OCI-LY3 (cell line): ENCODE measurements at regions not wholly inside any gene's neighbourhood (a gene's known extent, or its start where the extent isn't known, plus 50 kb on each side); places are given as distances from the start of the nearest gene placed in this dataset.

Experiments
- H2AFZ ChIP-seq: fragments of 200-600, 300-600 bp; shearing (Covaris generic); 2 replicates; pipeline ENCODE4 v1.6.0; 2014; ENCODE audit warnings: antibody characterized with exemption, low read depth, low read length
- H3K27ac ChIP-seq: fragments of 200-600, 300-600 bp; sonication (generic); 2 replicates; pipeline ENCODE4 v1.5.1; 2014; ENCODE audit warnings: mild to moderate bottlenecking, low read length, moderate library complexity, mixed read lengths
- H3K27me3 ChIP-seq: fragments of 200-600, 300-600 bp; sonication (generic); 2 replicates; pipeline ENCODE4 v1.6.1; 2014; ENCODE audit warnings: low read depth, low read length, mixed read lengths
- H3K36me3 ChIP-seq: fragments of 200-600, 300-600 bp; sonication (generic); replicated peaks from 2 replicates; pipeline ENCODE3; 2014; ENCODE audit warnings: low read depth, low read length, mixed read lengths
- H3K4me1 ChIP-seq: fragments of 300-600, 200-600 bp; sonication (generic); 2 replicates; pipeline ENCODE4 v1.6.1; 2014; ENCODE audit warnings: low read length, mixed read lengths
- H3K4me2 ChIP-seq: fragments of 200-600, 300-600 bp; sonication (generic); 2 replicates; pipeline ENCODE4 v1.6.1; 2014; ENCODE audit warnings: low read length, mixed read lengths
- H3K4me3 ChIP-seq: fragments of 300-600, 200-600 bp; sonication (generic); 2 replicates; pipeline ENCODE4 v1.5.1; 2014; ENCODE audit warnings: antibody characterized with exemption, mild to moderate bottlenecking, low read length, moderate library complexity
- H3K79me2 ChIP-seq: fragments of 300-600, 200-600 bp; shearing (Covaris generic); 2 replicates; pipeline ENCODE4 v1.6.1; 2014; ENCODE audit warnings: mild to moderate bottlenecking, low read length, mixed read lengths
- H3K9ac ChIP-seq: fragments of 300-600, 200-600 bp; shearing (Covaris generic); 2 replicates; pipeline ENCODE4 v1.6.0; 2014; ENCODE audit warnings: mild to moderate bottlenecking, low read length, moderate library complexity
- H3K9me3 ChIP-seq: fragments of 200-600, 300-600 bp; shearing (Covaris generic); 2 replicates; pipeline ENCODE4 v1.6.1; 2014; ENCODE audit warnings: low read length, mixed read lengths; ENCODE audit not compliant: insufficient read depth
- H4K20me1 ChIP-seq: fragments of 200-600, 300-600 bp; sonication (generic); 2 replicates; pipeline ENCODE4 v1.6.1; 2016; ENCODE audit warnings: low read length, mixed read lengths; ENCODE audit not compliant: insufficient read depth
- EZH2phosphoT487 ChIP-seq: fragments of 200-600 bp; shearing (Covaris generic); IDR thresholded peaks from 2 replicates; pipeline ENCODE4 v1.6.1; 2018; ENCODE audit warnings: antibody characterized with exemption, mixed run types, low read depth
- TF ChIP-seq, protein P1 (sequence below): fragments of 200-600, 300-600 bp; sonication (generic); IDR thresholded peaks from 2 replicates; pipeline ENCODE4 v1.5.1; 2014; ENCODE audit warnings: antibody characterized with exemption, low read length, low read depth

DNA sequence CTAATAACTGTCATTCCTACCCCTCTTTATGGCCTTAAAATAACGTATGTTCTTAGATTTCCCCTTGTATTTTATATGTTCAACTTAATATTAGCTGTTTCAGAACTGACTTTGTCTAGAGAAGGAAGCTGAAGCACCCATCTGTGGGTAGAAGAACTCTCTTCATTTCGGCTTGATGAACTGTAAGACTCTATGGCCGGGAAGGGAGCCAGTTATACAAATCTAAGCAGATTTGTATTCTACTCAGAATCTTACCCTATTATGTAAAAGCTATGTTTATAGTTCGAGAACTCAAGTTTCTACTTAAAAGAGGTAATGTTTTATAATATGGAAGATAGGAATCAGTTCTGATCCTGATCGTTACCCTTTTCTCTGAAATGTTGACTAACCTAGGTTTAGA lies 390.9 kb upstream of the PRICKLE1 start:
- Histone ChIP-seq H3K4me3 (no peak overlapping the region), H3K27ac (no peak overlapping the region), H3K36me3 (no peaks in the 10 kb centered on the region), H4K20me1 (no peaks in the 10 kb centered on the region), H2AFZ (no peak overlapping the region), H3K79me2 (no peaks in the 10 kb centered on the region), H3K4me2 (no peak overlapping the region), H3K9ac (no peak overlapping the region), H3K9me3 (no peaks in the 10 kb centered on the region), H3K4me1 (peaks cover 3% of the 10 kb centered on the region; the same call in 1 of the 2 replicates), H3K27me3 (no peaks in the 10 kb centered on the region)
- TF ChIP-seq, protein P1, sequence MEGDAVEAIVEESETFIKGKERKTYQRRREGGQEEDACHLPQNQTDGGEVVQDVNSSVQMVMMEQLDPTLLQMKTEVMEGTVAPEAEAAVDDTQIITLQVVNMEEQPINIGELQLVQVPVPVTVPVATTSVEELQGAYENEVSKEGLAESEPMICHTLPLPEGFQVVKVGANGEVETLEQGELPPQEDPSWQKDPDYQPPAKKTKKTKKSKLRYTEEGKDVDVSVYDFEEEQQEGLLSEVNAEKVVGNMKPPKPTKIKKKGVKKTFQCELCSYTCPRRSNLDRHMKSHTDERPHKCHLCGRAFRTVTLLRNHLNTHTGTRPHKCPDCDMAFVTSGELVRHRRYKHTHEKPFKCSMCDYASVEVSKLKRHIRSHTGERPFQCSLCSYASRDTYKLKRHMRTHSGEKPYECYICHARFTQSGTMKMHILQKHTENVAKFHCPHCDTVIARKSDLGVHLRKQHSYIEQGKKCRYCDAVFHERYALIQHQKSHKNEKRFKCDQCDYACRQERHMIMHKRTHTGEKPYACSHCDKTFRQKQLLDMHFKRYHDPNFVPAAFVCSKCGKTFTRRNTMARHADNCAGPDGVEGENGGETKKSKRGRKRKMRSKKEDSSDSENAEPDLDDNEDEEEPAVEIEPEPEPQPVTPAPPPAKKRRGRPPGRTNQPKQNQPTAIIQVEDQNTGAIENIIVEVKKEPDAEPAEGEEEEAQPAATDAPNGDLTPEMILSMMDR, result no peak
- no peak for TF ChIP-seq EZH2phosphoT487

DNA sequence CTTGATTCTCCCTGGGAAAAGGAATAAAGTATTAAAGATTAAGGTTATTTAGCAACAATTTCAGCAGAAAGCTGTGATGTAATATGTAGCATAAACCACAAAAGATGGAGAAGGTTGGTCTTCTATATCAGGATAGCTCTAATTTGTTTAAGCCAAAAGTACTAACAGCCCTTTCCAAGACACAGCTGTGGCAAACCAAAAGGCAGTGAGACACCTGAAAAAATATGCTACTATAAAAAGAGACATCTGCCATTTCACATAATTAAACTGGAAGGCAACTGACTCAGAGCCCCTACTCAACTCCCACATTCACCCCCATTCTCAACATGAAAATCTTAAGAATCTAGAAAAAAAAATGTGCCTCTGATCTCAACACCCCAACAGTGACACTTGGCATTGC lies 390.2 kb upstream of the PRICKLE1 start:
- Histone ChIP-seq H3K4me1 (peaks cover 3% of the 10 kb centered on the region; the same call in 1 of the 2 replicates), H4K20me1 (no peaks in the 10 kb centered on the region), H3K36me3 (no peaks in the 10 kb centered on the region), H2AFZ (no peak overlapping the region), H3K4me2 (no peak overlapping the region), H3K9ac (no peak overlapping the region), H3K27me3 (no peaks in the 10 kb centered on the region), H3K79me2 (no peaks in the 10 kb centered on the region), H3K9me3 (no peaks in the 10 kb centered on the region), H3K4me3 (no peak overlapping the region), H3K27ac (no peak overlapping the region)
- TF ChIP-seq, protein P1, result no peak
- no peak for TF ChIP-seq EZH2phosphoT487

DNA sequence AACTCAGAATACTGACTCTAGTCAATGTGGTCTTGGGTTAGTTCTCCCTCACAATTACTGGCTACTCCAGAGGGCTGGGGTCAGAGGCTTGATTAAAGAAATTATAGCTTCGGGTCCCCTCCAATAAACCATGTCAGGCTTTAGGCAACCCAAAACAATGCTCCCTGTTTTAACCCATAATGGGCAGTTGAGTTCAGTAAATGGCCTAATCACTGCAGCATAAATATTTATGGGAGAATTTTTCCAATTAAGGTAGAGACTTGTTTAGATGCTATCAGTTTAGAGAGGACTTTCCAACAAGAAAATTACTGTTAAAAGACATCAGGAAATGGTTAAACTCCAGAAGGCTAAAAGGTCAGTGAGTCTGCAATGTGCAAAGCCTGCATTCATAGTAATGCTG lies 389.2 kb upstream of the PRICKLE1 start:
- no peak overlapping the region for H3K4me3 ChIP-seq
- TF ChIP-seq EZH2phosphoT487, result no peak
- TF ChIP-seq, protein P1, result no peak
- no peaks in the 10 kb centered on the region for H4K20me1 ChIP-seq
- peaks cover 3% of the 10 kb centered on the region; the same call in 1 of the 2 replicates for H3K4me1 ChIP-seq
- H2AFZ ChIP-seq, result no peak overlapping the region
- H3K27ac ChIP-seq, result no peak overlapping the region
- H3K36me3 ChIP-seq, result no peaks in the 10 kb centered on the region
- no peaks in the 10 kb centered on the region for H3K27me3 ChIP-seq
- no peak overlapping the region for H3K9ac ChIP-seq
- H3K9me3 ChIP-seq, result no peaks in the 10 kb centered on the region
- H3K79me2 ChIP-seq, result no peaks in the 10 kb centered on the region
- H3K4me2 ChIP-seq, result no peak overlapping the region

DNA sequence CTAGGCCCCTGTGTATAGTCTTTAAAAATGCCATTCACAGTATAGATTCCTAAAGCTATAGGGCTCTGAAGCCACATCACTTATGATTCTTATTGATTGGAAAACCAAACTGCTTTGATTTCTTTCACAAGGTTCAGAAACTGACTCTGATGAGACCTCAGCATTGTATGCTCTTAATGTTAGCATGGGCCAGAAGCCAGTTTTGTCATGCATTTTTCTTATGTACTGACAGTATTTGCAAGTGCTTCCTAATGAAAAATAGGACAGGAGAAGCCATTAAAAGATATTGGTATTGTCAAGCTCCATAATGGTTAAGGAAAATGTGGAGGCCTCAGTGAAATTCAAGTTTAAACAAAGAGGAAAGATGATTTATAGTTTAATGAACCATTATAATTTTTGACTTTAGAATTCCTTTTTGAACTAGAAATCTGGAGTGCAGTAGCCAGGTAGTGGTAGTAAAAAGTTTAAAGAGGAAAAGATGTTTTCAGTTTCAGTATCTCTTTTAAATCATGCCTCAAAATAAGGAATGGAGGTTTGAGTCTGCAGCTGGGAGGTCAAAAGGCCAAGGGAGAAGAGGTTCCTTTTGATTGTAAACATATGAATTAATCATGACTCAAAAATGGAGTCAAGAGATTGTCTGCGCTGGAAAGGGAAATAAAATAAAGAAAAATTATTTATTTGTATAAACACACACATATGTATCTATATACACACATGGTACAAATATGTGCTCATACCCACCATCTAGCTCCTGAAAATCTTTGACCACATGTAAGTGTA lies 388.1 kb upstream of the PRICKLE1 start:
- Histone ChIP-seq H3K36me3 (no peaks in the 10 kb centered on the region), H4K20me1 (no peaks in the 10 kb centered on the region), H3K79me2 (no peaks in the 10 kb centered on the region), H2AFZ (no peak overlapping the region), H3K27ac (no peak overlapping the region), H3K4me1 (peaks cover 3% of the 10 kb centered on the region; the same call in 1 of the 2 replicates), H3K4me3 (no peak overlapping the region), H3K9ac (no peak overlapping the region), H3K9me3 (no peaks in the 10 kb centered on the region), H3K4me2 (no peak overlapping the region), H3K27me3 (no peaks in the 10 kb centered on the region)
- no peak for TF ChIP-seq EZH2phosphoT487
- TF ChIP-seq, protein P1, result no peak
